A673 (cell line): ENCODE measurements at regions not wholly inside any gene's neighbourhood (a gene's known extent, or its start where the extent isn't known, plus 50 kb on each side); places are given as distances from the start of the nearest gene placed in this dataset.
"Not testable (repeated sequence)": the region's sequence is repeated elsewhere in the genome, so short reads cannot be mapped to it uniquely, and the experiment has no call there.

Experiments
- BruUV-seq: library from RNA; stranded (reverse); fragments of 400-500 nt; replicated peaks from 2 replicates; lab custom pipeline; 2021; lab: Mats Ljungman, UMichigan
- CTCF ChIA-PET: fragments of 300-600 bp; sonication (Branson Sonifier 250); formaldehyde crosslinking; loops from one replicate; lab custom pipeline; 2022; ENCODE audit warnings: antibody characterized with exemption; lab: Charles Lee
- POLR2A ChIA-PET: fragments of 300-600 bp; sonication (Branson Sonifier 250); formaldehyde crosslinking; loops from one replicate; lab custom pipeline; 2022; ENCODE audit warnings: antibody characterized with exemption; ENCODE audit not compliant: low non-redundant PET; lab: Charles Lee
- DNase-seq: peaks from one replicate; pipeline ENCODE4 v3.0.0-alpha.2; 2015; ENCODE audit warnings: low spot score
- H3K27ac ChIP-seq: fragments of 200-600 bp; sonication (generic); 2 replicates; pipeline ENCODE4 v1.5.1; 2016; ENCODE audit warnings: mixed run types, low read depth, mild to moderate bottlenecking, mixed read lengths, antibody characterized with exemption, low read length; ENCODE audit not compliant: poor library complexity, severe bottlenecking
- H3K27me3 ChIP-seq: fragments of 200-600 bp; sonication (generic); replicated peaks from 2 replicates; pipeline ENCODE4 v1.6.1; 2017; ENCODE audit warnings: mixed run types, low read depth, mild to moderate bottlenecking, mixed read lengths, antibody characterized with exemption, low read length; ENCODE audit not compliant: insufficient read depth, poor library complexity
- H3K36me3 ChIP-seq: fragments of 200-600 bp; sonication (generic); 2 replicates; pipeline ENCODE4 v1.6.1; 2016; ENCODE audit warnings: mixed run types, mild to moderate bottlenecking, mixed read lengths, antibody characterized with exemption, low read length; ENCODE audit not compliant: insufficient read depth, poor library complexity, severe bottlenecking
- H3K4me1 ChIP-seq: fragments of 200-600 bp; sonication (generic); 2 replicates; pipeline ENCODE4 v1.6.1; 2017; ENCODE audit warnings: mixed run types, mild to moderate bottlenecking, mixed read lengths, antibody characterized with exemption, low read length; ENCODE audit not compliant: insufficient read depth, poor library complexity, severe bottlenecking
- H3K4me3 ChIP-seq: fragments of 200-600 bp; sonication (generic); 2 replicates; pipeline ENCODE4 v1.5.1; 2016; ENCODE audit warnings: low read depth, mixed run types, mild to moderate bottlenecking, mixed read lengths, low read length; ENCODE audit not compliant: poor library complexity, severe bottlenecking
- H3K9me3 ChIP-seq: fragments of 200-600 bp; sonication (generic); 2 replicates; pipeline ENCODE4 v1.6.1; 2016; ENCODE audit warnings: mixed run types, low read depth, mild to moderate bottlenecking, mixed read lengths, antibody characterized with exemption, low read length; ENCODE audit not compliant: poor library complexity, severe bottlenecking
- EZH2 ChIP-seq: fragments of 200-600 bp; sonication (generic); IDR thresholded peaks from 2 replicates; pipeline ENCODE4 v1.6.1; 2017; ENCODE audit warnings: borderline replicate concordance, low read depth, mild to moderate bottlenecking, mixed read lengths, antibody characterized with exemption, low read length; ENCODE audit not compliant: poor library complexity, severe bottlenecking
- intact Hi-C: fragments of 100-400 bp; cut with micrococcal nuclease; formaldehyde crosslinking; loops from one replicate; pipeline ENCODE4 v1.10.0; 2022; ENCODE audit not compliant: unreplicated experiment
- TF ChIP-seq, protein P1 (sequence below): fragments of 300-800, 200-600 bp; sonication (generic); conservative IDR thresholded peaks from 2 replicates; pipeline ENCODE4 v1.5.1; 2017; ENCODE audit warnings: low read depth, mild to moderate bottlenecking, antibody characterized with exemption, low read length, moderate library complexity, mixed read lengths

DNA sequence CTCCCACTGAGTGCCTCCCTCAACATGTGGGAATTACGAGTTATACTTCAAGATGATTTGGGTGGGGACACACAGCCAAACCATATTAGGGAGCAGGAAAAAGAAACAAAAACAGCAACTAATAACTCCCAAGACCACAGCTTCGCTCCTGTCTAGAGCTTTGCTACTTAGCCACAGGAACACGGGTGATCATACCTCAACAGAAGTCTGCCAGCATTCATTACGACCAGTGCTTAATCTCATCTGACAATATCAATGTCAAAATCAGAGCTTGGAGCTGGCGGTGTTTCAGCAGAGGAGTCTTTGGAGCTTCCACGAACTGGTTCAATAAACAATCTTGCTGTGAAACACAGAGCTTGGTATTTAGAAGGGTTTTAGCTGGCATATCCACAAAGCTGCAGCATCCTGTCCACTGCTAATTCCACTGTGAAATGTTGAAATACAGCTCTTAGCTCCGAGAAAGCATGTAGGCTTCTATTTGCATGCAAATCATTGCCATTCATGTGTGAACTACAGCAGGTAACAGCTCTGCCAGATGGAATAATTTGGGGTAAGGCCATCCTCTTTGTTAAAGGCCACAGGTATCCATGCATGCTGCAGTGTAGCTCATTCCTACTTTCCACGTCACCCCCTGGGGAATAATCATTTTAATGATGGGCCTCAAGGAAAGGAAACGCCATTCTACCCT is 128.4 kb upstream of the GOT2 start:
- no peaks in the 10 kb centered on the region for H3K36me3 ChIP-seq
- H3K27me3 ChIP-seq = peaks cover 28% of the 10 kb centered on the region
- no peak for DNase-seq
- H3K4me3 ChIP-seq = no peak overlapping the region
- intact Hi-C loops = no loop called here
- TF ChIP-seq, protein P1, sequence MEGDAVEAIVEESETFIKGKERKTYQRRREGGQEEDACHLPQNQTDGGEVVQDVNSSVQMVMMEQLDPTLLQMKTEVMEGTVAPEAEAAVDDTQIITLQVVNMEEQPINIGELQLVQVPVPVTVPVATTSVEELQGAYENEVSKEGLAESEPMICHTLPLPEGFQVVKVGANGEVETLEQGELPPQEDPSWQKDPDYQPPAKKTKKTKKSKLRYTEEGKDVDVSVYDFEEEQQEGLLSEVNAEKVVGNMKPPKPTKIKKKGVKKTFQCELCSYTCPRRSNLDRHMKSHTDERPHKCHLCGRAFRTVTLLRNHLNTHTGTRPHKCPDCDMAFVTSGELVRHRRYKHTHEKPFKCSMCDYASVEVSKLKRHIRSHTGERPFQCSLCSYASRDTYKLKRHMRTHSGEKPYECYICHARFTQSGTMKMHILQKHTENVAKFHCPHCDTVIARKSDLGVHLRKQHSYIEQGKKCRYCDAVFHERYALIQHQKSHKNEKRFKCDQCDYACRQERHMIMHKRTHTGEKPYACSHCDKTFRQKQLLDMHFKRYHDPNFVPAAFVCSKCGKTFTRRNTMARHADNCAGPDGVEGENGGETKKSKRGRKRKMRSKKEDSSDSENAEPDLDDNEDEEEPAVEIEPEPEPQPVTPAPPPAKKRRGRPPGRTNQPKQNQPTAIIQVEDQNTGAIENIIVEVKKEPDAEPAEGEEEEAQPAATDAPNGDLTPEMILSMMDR = no peak
- no peak for TF ChIP-seq EZH2
- CTCF ChIA-PET = no interaction called here
- no peak overlapping the region for H3K27ac ChIP-seq
- no TSS peak for BruUV-seq
- no peaks in the 10 kb centered on the region for H3K9me3 ChIP-seq
- POLR2A ChIA-PET = interaction anchor here (0.6 kb wide), 1 partner anchor 1752 kb away, joined by 4 read pairs; no protein-coding TSS in a partner anchor
- H3K4me1 ChIP-seq = no peaks in the 10 kb centered on the region

DNA sequence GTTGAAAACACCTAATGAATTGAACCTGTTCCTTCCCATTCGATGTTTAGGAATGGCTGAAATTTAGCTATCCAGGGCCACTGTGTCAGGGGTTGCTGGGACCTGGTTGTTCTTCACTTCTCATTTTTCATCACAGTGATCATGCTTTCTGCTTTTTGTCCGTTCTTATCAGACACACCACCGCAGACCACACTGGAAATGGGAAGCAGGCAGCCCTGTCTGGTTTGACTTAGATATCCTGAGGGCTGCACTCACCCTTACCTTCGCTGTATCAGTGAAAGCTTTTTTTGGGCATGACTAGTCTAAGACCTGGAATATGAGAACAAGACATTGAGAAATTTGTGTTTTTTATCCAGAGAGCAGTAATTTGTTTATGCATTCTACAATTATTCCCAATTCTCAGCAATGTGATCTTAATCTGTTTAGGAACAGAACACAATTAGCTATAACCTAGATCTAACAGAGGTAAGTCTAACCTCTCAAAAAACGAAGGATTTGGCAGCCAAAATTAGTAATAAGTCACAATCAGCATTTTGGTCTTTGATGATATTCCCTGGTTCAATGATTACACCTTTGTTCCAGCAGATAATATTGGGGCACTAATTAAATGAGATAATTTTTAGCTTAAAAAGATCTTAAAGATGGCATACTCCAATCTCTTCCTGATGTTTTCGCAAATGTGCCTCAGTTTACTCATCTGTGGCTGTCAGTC is 126.0 kb upstream of the GOT2 start:
- POLR2A ChIA-PET = no interaction called here
- Histone ChIP-seq H3K4me3 (no peak overlapping the region), H3K27me3 (peaks cover 31% of the 10 kb centered on the region), H3K9me3 (no peaks in the 10 kb centered on the region), H3K4me1 (no peaks in the 10 kb centered on the region), H3K27ac (no peak overlapping the region), H3K36me3 (no peaks in the 10 kb centered on the region)
- no TSS peak for BruUV-seq
- TF ChIP-seq EZH2 = no peak
- TF ChIP-seq, protein P1 = no peak
- DNase-seq = no peak
- intact Hi-C loops = no loop called here
- CTCF ChIA-PET = no interaction called here

DNA sequence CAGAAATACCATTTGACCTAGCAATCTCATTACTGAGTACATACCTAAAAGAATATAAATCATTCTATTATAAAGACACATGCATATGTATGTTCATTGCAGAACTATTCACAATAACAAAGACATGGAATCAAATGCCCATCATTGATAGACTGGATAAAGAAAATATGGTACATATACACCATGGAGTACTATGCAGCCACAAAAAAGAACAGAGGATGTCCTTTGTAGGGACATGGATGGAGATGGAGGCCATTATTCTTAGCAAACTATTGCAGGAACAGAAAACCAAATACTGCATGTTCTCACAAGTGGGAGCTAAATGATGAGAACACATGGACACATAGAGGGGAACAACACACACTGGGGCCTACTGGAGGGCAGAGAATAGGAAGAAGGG is 124.5 kb upstream of the GOT2 start:
- H3K4me1 ChIP-seq, H3K4me3 ChIP-seq, H3K9me3 ChIP-seq, CTCF ChIA-PET, H3K36me3 ChIP-seq, DNase-seq, BruUV-seq, intact Hi-C loops, H3K27ac ChIP-seq: not testable (repeated sequence)
- H3K27me3 ChIP-seq = peaks cover 41% of the 10 kb centered on the region
- POLR2A ChIA-PET = interaction anchor here (0.7 kb wide), 1 partner anchor 1099 kb away, joined by 3 read pairs; no protein-coding TSS in a partner anchor
